HepG2 (cell line): ENCODE measurements at regions not wholly inside any gene's neighbourhood (a gene's known extent, or its start where the extent isn't known, plus 50 kb on each side); places are given as distances from the start of the nearest gene placed in this dataset.

Experiments
- CREM ChIP-seq, 2 experiments: sonication (generic) in 1 of 2; formaldehyde crosslinking in 1 of 2; IDR thresholded peaks; 2 replicates each; pipeline versions ENCODE4 v1.4.0 to v1.6.1; 2016 to 2020; ENCODE audit warnings: antibody characterized with exemption in 1 of 2, mild to moderate bottlenecking in 1 of 2, missing genetic modification reagents in 1 of 2
- ELF1 ChIP-seq: sonication (generic); formaldehyde crosslinking; IDR thresholded peaks from 2 replicates; pipeline ENCODE4 v1.4.0; 2020; ENCODE audit warnings: missing genetic modification reagents
- GTF2F1 ChIP-seq: fragments of 150-350 bp; IDR thresholded peaks from 2 replicates; pipeline ENCODE4 v1.6.1; 2014; ENCODE audit warnings: low read length
- HMGA1 ChIP-seq: sonication (generic); formaldehyde crosslinking; conservative IDR thresholded peaks from 2 replicates; pipeline ENCODE4 v1.4.0; 2020; ENCODE audit warnings: missing genetic modification reagents
- TBX3 ChIP-seq: fragments of 450-650 bp; IDR thresholded peaks from 2 replicates; pipeline ENCODE4 v1.6.1; 2017; ENCODE audit warnings: antibody characterized with exemption, mild to moderate bottlenecking, inconsistent platforms, borderline replicate concordance
- ZFX ChIP-seq: sonication (generic); formaldehyde crosslinking; IDR thresholded peaks from 2 replicates; pipeline ENCODE4 v1.4.0; 2020; ENCODE audit warnings: mild to moderate bottlenecking, low read depth, missing genetic modification reagents, moderate library complexity
- ZFY ChIP-seq: sonication (generic); formaldehyde crosslinking; IDR thresholded peaks from 2 replicates; pipeline ENCODE4 v1.4.0; 2020; ENCODE audit warnings: missing genetic modification reagents
- ZNF143 ChIP-seq: sonication (generic); formaldehyde crosslinking; IDR thresholded peaks from 2 replicates; pipeline ENCODE4 v1.4.0; 2020; ENCODE audit warnings: missing genetic modification reagents
- ZNF441 ChIP-seq: sonication (generic); formaldehyde crosslinking; IDR thresholded peaks from 2 replicates; pipeline ENCODE4 v1.7.0; 2021; ENCODE audit warnings: missing genetic modification reagents, borderline replicate concordance
- ZSCAN29 ChIP-seq: sonication (generic); formaldehyde crosslinking; conservative IDR thresholded peaks from 2 replicates; pipeline ENCODE4 v1.4.0; 2020; ENCODE audit warnings: mild to moderate bottlenecking, missing genetic modification reagents
- TF ChIP-seq, protein P1 (sequence below): sonication (generic); formaldehyde crosslinking; IDR thresholded peaks from 2 replicates; pipeline ENCODE4 v1.5.0; 2020; ENCODE audit warnings: mild to moderate bottlenecking, missing genetic modification reagents, borderline replicate concordance

- TF ChIP-seq ZSCAN29 (CRISPR knock-in tag) (no peak), ELF1 (CRISPR knock-in tag) (no peak), TBX3 (no peak), ZNF441 (CRISPR knock-in tag) (no peak), CREM (IDR thresholded peaks at IDR 0.05) (no peak), CREM (CRISPR knock-in tag; IDR thresholded peaks at IDR 0.05) (no peak), ZNF143 (CRISPR knock-in tag) (no peak), HMGA1 (CRISPR knock-in tag) (no peak), GTF2F1 (no peak), ZFY (CRISPR knock-in tag) (no peak), ZFX (no peak)
- TF ChIP-seq, protein P1, sequence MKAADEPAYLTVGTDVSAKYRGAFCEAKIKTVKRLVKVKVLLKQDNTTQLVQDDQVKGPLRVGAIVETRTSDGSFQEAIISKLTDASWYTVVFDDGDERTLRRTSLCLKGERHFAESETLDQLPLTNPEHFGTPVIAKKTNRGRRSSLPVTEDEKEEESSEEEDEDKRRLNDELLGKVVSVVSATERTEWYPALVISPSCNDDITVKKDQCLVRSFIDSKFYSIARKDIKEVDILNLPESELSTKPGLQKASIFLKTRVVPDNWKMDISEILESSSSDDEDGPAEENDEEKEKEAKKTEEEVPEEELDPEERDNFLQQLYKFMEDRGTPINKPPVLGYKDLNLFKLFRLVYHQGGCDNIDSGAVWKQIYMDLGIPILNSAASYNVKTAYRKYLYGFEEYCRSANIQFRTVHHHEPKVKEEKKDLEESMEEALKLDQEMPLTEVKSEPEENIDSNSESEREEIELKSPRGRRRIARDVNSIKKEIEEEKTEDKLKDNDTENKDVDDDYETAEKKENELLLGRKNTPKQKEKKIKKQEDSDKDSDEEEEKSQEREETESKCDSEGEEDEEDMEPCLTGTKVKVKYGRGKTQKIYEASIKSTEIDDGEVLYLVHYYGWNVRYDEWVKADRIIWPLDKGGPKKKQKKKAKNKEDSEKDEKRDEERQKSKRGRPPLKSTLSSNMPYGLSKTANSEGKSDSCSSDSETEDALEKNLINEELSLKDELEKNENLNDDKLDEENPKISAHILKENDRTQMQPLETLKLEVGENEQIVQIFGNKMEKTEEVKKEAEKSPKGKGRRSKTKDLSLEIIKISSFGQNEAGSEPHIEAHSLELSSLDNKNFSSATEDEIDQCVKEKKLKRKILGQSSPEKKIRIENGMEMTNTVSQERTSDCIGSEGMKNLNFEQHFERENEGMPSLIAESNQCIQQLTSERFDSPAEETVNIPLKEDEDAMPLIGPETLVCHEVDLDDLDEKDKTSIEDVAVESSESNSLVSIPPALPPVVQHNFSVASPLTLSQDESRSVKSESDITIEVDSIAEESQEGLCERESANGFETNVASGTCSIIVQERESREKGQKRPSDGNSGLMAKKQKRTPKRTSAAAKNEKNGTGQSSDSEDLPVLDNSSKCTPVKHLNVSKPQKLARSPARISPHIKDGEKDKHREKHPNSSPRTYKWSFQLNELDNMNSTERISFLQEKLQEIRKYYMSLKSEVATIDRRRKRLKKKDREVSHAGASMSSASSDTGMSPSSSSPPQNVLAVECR (CRISPR knock-in tag): no peak
Measured at GRCh38 chr14:55773984-55774545, 194.1 kb downstream of the KTN1 start.
